ENCODE measurements at regions not wholly inside any gene's neighbourhood (a gene's known extent, or its start where the extent isn't known, plus 50 kb on each side); places are given as distances from the start of the nearest gene placed in this dataset.
"Not testable (repeated sequence)": the region's sequence is repeated elsewhere in the genome, so short reads cannot be mapped to it uniquely, and the experiment has no call there.

GRCh38 chr1:157371221-157371620 is 181.1 kb downstream of the FCRL5 start:
- no peaks in the 10 kb centered on the region for H3K27me3 ChIP-seq (ENCODE audit: control insufficient read depth, insufficient read depth, low read length, poor library complexity, severe bottlenecking)
- H3K36me3 ChIP-seq (ENCODE audit: control insufficient read depth, insufficient read depth, low read length) = no peaks in the 10 kb centered on the region
- no peak overlapping the region for H3K27ac ChIP-seq (ENCODE audit: insufficient read depth, low read depth, low read length, poor library complexity, severe bottlenecking)
- H3K9me3 ChIP-seq (ENCODE audit: control insufficient read depth, low read length) = no peaks in the 10 kb centered on the region
- no peak overlapping the region for H3K4me3 ChIP-seq (ENCODE audit: insufficient read depth, low read depth, low read length)
- H3K4me1 ChIP-seq (ENCODE audit: control insufficient read depth, insufficient read depth, low read length) = no peaks in the 10 kb centered on the region

DNA sequence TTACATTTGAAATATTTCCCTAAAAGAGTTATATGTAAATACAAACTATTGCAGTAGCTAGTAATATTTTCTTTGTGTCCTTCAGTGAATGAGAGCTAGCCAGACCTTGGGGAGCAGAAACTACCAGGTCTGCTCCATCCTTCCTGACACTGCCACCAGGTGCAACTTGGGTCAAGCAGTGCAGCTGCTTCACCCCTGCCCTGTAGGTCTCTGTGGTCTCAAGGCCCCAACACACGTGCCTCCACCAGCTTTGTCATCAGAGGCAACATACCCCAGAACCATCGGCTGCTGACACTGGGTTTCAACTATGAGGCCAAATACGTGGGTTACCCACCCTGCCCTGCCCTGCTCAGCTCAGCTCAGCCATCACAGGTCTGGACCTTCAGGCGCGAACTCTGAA is 181.6 kb downstream of the FCRL5 start:
- H3K9me3 ChIP-seq (ENCODE audit: control insufficient read depth, low read length) = no peaks in the 10 kb centered on the region
- H3K4me1 ChIP-seq (ENCODE audit: control insufficient read depth, insufficient read depth, low read length) = no peaks in the 10 kb centered on the region
- H3K4me3 ChIP-seq (ENCODE audit: insufficient read depth, low read depth, low read length) = no peak overlapping the region
- H3K36me3 ChIP-seq (ENCODE audit: control insufficient read depth, insufficient read depth, low read length) = no peaks in the 10 kb centered on the region
- no peaks in the 10 kb centered on the region for H3K27me3 ChIP-seq (ENCODE audit: control insufficient read depth, insufficient read depth, low read length, poor library complexity, severe bottlenecking)
- no peak overlapping the region for H3K27ac ChIP-seq (ENCODE audit: insufficient read depth, low read depth, low read length, poor library complexity, severe bottlenecking)
- 93% methylated on average over 5 of the region's 5 CpGs for WGBS, 2 experiments

DNA sequence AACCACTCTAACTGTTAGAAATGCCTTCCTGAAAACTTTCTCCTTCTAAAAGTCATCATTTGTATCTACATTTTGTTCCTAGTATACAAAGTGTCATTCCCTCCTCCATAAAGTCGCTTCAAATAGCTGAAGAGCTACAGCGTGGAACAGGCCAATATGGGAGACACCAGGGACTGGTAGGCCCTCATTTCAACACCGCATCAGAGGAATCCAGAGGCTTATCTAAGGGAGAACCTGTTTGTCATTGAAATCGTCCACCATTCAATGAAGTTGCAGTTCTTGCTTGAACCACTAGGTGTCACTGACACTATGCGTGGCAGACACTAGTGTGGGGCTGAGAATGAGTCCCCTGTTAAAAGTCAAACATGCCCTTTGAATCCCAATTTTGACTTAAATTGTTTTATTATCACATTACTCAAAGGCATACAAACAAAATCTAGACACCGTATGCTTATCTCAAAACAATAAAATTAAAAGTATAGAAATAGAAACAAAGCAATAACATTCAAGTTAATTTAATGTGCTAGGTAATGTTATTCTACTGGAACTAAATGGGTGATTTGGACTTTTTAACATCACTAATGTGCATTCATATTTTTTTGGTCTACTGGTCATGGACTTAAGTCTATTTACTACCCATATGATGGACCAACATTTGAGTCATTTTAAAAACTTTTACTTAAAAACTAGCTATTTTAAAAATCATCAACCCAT is 182.3 kb downstream of the FCRL5 start:
- H3K27ac ChIP-seq (ENCODE audit: insufficient read depth, low read depth, low read length, poor library complexity, severe bottlenecking) = no peak overlapping the region
- 10 to 11% methylated on average over 5 to 6 of the region's 6 CpGs for WGBS, 2 experiments
- H3K27me3 ChIP-seq (ENCODE audit: control insufficient read depth, insufficient read depth, low read length, poor library complexity, severe bottlenecking) = no peaks in the 10 kb centered on the region
- no peaks in the 10 kb centered on the region for H3K36me3 ChIP-seq (ENCODE audit: control insufficient read depth, insufficient read depth, low read length)
- H3K4me3 ChIP-seq (ENCODE audit: insufficient read depth, low read depth, low read length) = no peak overlapping the region
- no peaks in the 10 kb centered on the region for H3K4me1 ChIP-seq (ENCODE audit: control insufficient read depth, insufficient read depth, low read length)
- H3K9me3 ChIP-seq (ENCODE audit: control insufficient read depth, low read length) = no peaks in the 10 kb centered on the region

DNA sequence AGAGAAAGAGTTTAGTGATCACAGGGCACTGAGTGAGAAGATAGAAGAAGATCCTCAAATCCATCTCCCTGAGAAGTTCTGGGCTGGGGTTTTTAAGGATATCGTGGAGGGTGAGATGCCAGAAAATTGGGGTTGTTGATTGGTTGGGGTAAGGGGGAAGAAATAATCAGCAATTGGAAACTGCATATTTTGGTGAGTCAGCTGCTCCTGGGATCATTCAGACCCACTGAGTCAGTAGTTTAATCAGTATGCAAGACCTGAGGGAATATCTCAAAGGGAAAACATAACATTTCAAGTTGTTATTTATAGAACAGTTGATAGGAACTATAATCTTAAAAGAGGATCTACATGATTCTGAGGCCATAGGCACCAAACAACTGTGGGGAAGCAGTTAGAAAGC is 183.4 kb downstream of the FCRL5 start:
- not testable (repeated sequence) for H3K9me3 ChIP-seq (ENCODE audit: control insufficient read depth, low read length); H3K4me3 ChIP-seq (ENCODE audit: insufficient read depth, low read depth, low read length); H3K4me1 ChIP-seq (ENCODE audit: control insufficient read depth, insufficient read depth, low read length); H3K27ac ChIP-seq (ENCODE audit: insufficient read depth, low read depth, low read length, poor library complexity, severe bottlenecking); H3K27me3 ChIP-seq (ENCODE audit: control insufficient read depth, insufficient read depth, low read length, poor library complexity, severe bottlenecking); H3K36me3 ChIP-seq (ENCODE audit: control insufficient read depth, insufficient read depth, low read length)
- WGBS, 2 experiments = 88 to 96% methylated on average over 1 of the region's 1 CpG

- no peaks in the 10 kb centered on the region for H3K27me3 ChIP-seq (ENCODE audit: control insufficient read depth, insufficient read depth, low read length, poor library complexity, severe bottlenecking)
- no peaks in the 10 kb centered on the region for H3K9me3 ChIP-seq (ENCODE audit: control insufficient read depth, low read length)
- no peak overlapping the region for H3K4me3 ChIP-seq (ENCODE audit: insufficient read depth, low read depth, low read length)
- 51 to 57% methylated on average over 2 of the region's 2 CpGs for WGBS, 2 experiments
- no peaks in the 10 kb centered on the region for H3K36me3 ChIP-seq (ENCODE audit: control insufficient read depth, insufficient read depth, low read length)
- H3K4me1 ChIP-seq (ENCODE audit: control insufficient read depth, insufficient read depth, low read length) = no peaks in the 10 kb centered on the region
- no peak overlapping the region for H3K27ac ChIP-seq (ENCODE audit: insufficient read depth, low read depth, low read length, poor library complexity, severe bottlenecking)
Observed at GRCh38 chr1:157368363-157368762, 184.0 kb downstream of the FCRL5 start.

- Histone ChIP-seq H3K4me1 (ENCODE audit: control insufficient read depth, insufficient read depth, low read length) (no peaks in the 10 kb centered on the region), H3K36me3 (ENCODE audit: control insufficient read depth, insufficient read depth, low read length) (no peaks in the 10 kb centered on the region), H3K9me3 (ENCODE audit: control insufficient read depth, low read length) (no peaks in the 10 kb centered on the region), H3K27ac (ENCODE audit: insufficient read depth, low read depth, low read length, poor library complexity, severe bottlenecking) (no peak overlapping the region), H3K4me3 (ENCODE audit: insufficient read depth, low read depth, low read length) (no peak overlapping the region), H3K27me3 (ENCODE audit: control insufficient read depth, insufficient read depth, low read length, poor library complexity, severe bottlenecking) (no peaks in the 10 kb centered on the region)
Observed at GRCh38 chr1:157367870-157368269, 184.4 kb downstream of the FCRL5 start.

GRCh38 chr1:157367091-157367739 is 185.1 kb downstream of the FCRL5 start:
- H3K27me3 ChIP-seq (ENCODE audit: control insufficient read depth, insufficient read depth, low read length, poor library complexity, severe bottlenecking) = no peaks in the 10 kb centered on the region
- H3K4me1 ChIP-seq (ENCODE audit: control insufficient read depth, insufficient read depth, low read length) = no peaks in the 10 kb centered on the region
- no peaks in the 10 kb centered on the region for H3K9me3 ChIP-seq (ENCODE audit: control insufficient read depth, low read length)
- no peak overlapping the region for H3K27ac ChIP-seq (ENCODE audit: insufficient read depth, low read depth, low read length, poor library complexity, severe bottlenecking)
- WGBS, 2 experiments = 84 to 87% methylated on average over 3 of the region's 3 CpGs
- no peak overlapping the region for H3K4me3 ChIP-seq (ENCODE audit: insufficient read depth, low read depth, low read length)
- H3K36me3 ChIP-seq (ENCODE audit: control insufficient read depth, insufficient read depth, low read length) = no peaks in the 10 kb centered on the region

GRCh38 chr1:157364612-157365011 is 187.7 kb downstream of the FCRL5 start:
- no peaks in the 10 kb centered on the region for H3K9me3 ChIP-seq (ENCODE audit: control insufficient read depth, low read length)
- no peak overlapping the region for H3K27ac ChIP-seq (ENCODE audit: insufficient read depth, low read depth, low read length, poor library complexity, severe bottlenecking)
- H3K4me1 ChIP-seq (ENCODE audit: control insufficient read depth, insufficient read depth, low read length) = no peaks in the 10 kb centered on the region
- no peak overlapping the region for H3K4me3 ChIP-seq (ENCODE audit: insufficient read depth, low read depth, low read length)
- WGBS, 2 experiments = 85 to 94% methylated on average over 3 of the region's 3 CpGs
- no peaks in the 10 kb centered on the region for H3K36me3 ChIP-seq (ENCODE audit: control insufficient read depth, insufficient read depth, low read length)
- no peaks in the 10 kb centered on the region for H3K27me3 ChIP-seq (ENCODE audit: control insufficient read depth, insufficient read depth, low read length, poor library complexity, severe bottlenecking)

- H3K4me1 ChIP-seq (ENCODE audit: control insufficient read depth, insufficient read depth, low read length) = no peaks in the 10 kb centered on the region
- no peaks in the 10 kb centered on the region for H3K36me3 ChIP-seq (ENCODE audit: control insufficient read depth, insufficient read depth, low read length)
- H3K27me3 ChIP-seq (ENCODE audit: control insufficient read depth, insufficient read depth, low read length, poor library complexity, severe bottlenecking) = no peaks in the 10 kb centered on the region
- 93% methylated on average over 7 of the region's 7 CpGs for WGBS, 2 experiments
- H3K27ac ChIP-seq (ENCODE audit: insufficient read depth, low read depth, low read length, poor library complexity, severe bottlenecking) = no peak overlapping the region
- H3K9me3 ChIP-seq (ENCODE audit: control insufficient read depth, low read length) = no peaks in the 10 kb centered on the region
- no peak overlapping the region for H3K4me3 ChIP-seq (ENCODE audit: insufficient read depth, low read depth, low read length)
Observed at GRCh38 chr1:157363660-157364140, 188.6 kb downstream of the FCRL5 start.

- H3K4me3 ChIP-seq (ENCODE audit: insufficient read depth, low read depth, low read length) = no peak overlapping the region
- H3K27ac ChIP-seq (ENCODE audit: insufficient read depth, low read depth, low read length, poor library complexity, severe bottlenecking) = no peak overlapping the region
- H3K9me3 ChIP-seq (ENCODE audit: control insufficient read depth, low read length) = no peaks in the 10 kb centered on the region
- no peaks in the 10 kb centered on the region for H3K27me3 ChIP-seq (ENCODE audit: control insufficient read depth, insufficient read depth, low read length, poor library complexity, severe bottlenecking)
- H3K4me1 ChIP-seq (ENCODE audit: control insufficient read depth, insufficient read depth, low read length) = no peaks in the 10 kb centered on the region
- H3K36me3 ChIP-seq (ENCODE audit: control insufficient read depth, insufficient read depth, low read length) = no peaks in the 10 kb centered on the region
Observed at GRCh38 chr1:157360023-157360390, 192.3 kb downstream of the FCRL5 start.
